Bronchial epithelial cell (primary cell): ENCODE measurements at regions not wholly inside any gene's neighbourhood (a gene's known extent, or its start where the extent isn't known, plus 50 kb on each side); places are given as distances from the start of the nearest gene placed in this dataset.

Source experiments
- DNase-seq: peaks from one replicate; pipeline ENCODE4 v3.0.0-alpha.2; 2010; ENCODE audit warnings: low read depth
- FAIRE-seq: peaks from 2 replicates; lab custom pipeline; 2011; peaks lifted over from hg19 to GRCh38; lab: Jason Lieb, UNC
- H3K27me3 ChIP-seq: 2 replicates; pipeline ENCODE4 v1.5.1; 2011; ENCODE audit warnings: low read length; ENCODE audit not compliant: control insufficient read depth, insufficient read depth
- H3K36me3 ChIP-seq: 2 replicates; pipeline ENCODE4 v1.5.1; 2011; ENCODE audit warnings: low read length; ENCODE audit not compliant: control insufficient read depth, insufficient read depth
- H3K4me3 ChIP-seq: 2 replicates; pipeline ENCODE4 v1.5.1; 2011; ENCODE audit warnings: mild to moderate bottlenecking, low read depth, low read length, control low read depth
- TF ChIP-seq, protein P1 (sequence below): IDR thresholded peaks from 2 replicates; pipeline ENCODE4 v1.5.1; 2011; ENCODE audit warnings: mild to moderate bottlenecking, moderate library complexity, low read length, control low read depth, inconsistent platforms; ENCODE audit not compliant: insufficient read depth, severe bottlenecking

DNA sequence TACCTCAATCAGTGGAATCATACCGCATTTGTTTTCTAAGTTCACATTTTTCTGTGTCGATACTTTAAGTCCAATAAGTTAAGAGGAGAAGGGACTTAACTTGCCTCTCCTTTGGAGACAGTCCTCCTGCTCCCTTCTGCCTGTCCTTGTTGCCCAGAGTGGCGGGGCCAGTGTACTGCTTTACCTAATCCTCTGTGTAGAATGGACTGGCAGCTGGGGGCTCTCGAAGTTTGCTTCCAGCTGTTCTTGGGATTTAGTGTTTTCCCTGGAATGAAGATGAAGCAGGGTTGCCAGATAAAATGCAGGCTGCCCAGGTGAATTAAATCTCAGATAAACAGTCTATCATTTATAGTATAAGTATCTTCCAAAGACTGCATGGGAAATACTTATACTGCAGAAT is 287.6 kb upstream of the C2CD4B start:
- TF ChIP-seq, protein P1, sequence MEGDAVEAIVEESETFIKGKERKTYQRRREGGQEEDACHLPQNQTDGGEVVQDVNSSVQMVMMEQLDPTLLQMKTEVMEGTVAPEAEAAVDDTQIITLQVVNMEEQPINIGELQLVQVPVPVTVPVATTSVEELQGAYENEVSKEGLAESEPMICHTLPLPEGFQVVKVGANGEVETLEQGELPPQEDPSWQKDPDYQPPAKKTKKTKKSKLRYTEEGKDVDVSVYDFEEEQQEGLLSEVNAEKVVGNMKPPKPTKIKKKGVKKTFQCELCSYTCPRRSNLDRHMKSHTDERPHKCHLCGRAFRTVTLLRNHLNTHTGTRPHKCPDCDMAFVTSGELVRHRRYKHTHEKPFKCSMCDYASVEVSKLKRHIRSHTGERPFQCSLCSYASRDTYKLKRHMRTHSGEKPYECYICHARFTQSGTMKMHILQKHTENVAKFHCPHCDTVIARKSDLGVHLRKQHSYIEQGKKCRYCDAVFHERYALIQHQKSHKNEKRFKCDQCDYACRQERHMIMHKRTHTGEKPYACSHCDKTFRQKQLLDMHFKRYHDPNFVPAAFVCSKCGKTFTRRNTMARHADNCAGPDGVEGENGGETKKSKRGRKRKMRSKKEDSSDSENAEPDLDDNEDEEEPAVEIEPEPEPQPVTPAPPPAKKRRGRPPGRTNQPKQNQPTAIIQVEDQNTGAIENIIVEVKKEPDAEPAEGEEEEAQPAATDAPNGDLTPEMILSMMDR = no peak
- Histone ChIP-seq H3K4me3 (no peak overlapping the region), H3K36me3 (no peaks in the 10 kb centered on the region), H3K27me3 (peaks cover 42% of the 10 kb centered on the region)
- DNase-seq (no peak), FAIRE-seq (no peak)

DNA sequence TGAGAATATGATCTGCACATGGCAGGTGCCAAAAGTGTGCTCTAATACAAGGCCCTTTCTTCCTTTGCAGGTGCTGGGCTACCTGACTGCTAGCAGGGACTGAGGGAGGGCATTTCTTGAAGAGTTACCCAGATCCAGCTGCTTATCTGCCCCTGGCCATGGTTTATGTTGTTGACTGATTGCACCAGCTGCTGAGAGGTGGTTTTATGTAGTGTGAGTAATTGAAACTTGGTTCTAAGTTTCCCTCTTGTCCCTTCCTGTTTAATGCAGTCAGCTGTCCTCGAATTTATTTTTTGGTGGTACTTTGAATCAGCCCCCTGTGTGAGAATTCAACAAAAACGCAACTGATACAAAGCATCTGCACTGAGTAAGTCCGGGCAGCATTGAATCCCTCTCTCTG is 288.3 kb upstream of the C2CD4B start:
- peak; percentile 32 for DNase-seq
- Histone ChIP-seq H3K4me3 (no peak overlapping the region), H3K36me3 (no peaks in the 10 kb centered on the region), H3K27me3 (peaks cover 40% of the 10 kb centered on the region)
- FAIRE-seq = peak; percentile 58
- TF ChIP-seq, protein P1 = no peak

DNA sequence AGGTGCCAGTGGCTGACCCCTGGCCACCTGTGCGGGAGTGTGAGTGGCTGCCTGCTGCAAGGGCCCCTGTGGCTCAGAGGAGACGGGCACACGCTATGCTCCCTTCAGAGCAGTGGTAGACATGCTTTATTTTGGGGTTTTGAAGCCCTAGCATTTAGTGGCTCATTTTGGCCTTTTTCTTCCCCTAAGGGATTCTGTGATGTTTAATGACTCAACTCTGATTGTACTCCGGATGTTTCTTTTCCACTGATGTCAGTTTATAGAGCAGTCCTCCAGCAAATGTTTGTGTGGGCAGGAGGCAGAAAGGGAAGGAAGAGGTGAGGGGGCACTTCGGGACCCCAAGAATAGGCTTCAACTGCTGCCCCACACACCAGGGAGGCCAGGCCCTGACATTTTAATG is 288.9 kb upstream of the C2CD4B start:
- H3K4me3 ChIP-seq = no peak overlapping the region
- no peak for FAIRE-seq
- TF ChIP-seq, protein P1 = no peak
- peak; percentile 66 for DNase-seq
- H3K36me3 ChIP-seq = no peaks in the 10 kb centered on the region
- peaks cover 42% of the 10 kb centered on the region for H3K27me3 ChIP-seq

DNA sequence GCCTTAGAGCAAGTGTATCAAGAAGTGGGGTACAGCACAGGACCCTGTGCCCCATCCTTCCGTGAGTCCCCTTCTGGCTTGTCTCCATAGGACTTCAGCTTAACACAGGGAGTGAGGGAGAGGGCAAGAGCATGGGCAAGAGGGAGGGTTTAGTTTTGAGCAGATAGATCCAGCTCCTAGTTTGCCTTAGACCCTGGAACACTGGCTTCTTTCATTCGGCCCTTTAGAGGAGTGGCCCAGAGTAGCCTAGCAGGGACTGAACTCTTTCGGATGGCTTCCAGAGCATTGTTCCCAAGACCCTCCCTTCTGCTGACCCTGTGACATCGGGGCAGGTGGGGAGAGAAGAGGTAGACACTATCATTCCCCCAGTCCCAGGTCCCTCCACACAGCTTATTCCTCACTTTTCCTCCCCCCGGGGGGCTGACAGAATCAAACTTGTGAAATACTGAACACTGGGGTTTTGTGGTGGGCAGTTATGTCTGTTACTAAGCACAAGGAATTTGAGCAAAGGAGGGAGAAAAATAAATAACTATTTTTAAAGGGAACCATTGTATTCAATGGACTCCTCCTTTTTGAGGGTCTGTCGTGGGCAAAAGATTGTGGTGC is 289.6 kb upstream of the C2CD4B start:
- H3K4me3 ChIP-seq = no peak overlapping the region
- peaks cover 37% of the 10 kb centered on the region for H3K27me3 ChIP-seq
- DNase-seq (no peak), FAIRE-seq (no peak)
- TF ChIP-seq, protein P1 = no peak
- H3K36me3 ChIP-seq = no peaks in the 10 kb centered on the region

DNA sequence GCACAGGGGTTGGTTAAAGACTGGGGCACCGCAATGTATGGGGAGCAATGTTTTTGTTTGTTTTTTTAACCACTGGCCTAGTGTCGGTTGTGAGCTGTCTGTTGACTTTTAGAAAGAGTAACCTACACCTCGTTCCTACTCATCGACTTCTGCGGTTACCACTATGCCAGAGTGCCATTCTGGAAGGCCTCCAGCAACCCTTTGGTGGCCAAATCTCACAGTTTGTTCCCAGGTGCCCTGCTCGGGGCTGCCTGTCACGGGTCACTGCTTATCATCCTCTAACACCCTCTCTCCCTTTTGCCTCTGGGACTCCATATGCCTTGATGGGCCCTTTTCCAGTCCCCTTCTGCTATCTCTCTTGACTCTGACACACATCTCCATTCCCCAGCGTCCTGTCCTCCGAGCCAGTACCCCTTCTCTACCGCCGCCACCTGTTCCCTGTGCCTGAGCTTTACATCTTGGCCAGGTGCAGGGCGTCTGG is 290.4 kb upstream of the C2CD4B start:
- H3K27me3 ChIP-seq = peaks cover 34% of the 10 kb centered on the region
- FAIRE-seq (no peak), DNase-seq (peak; percentile 63)
- no peaks in the 10 kb centered on the region for H3K36me3 ChIP-seq
- H3K4me3 ChIP-seq = no peak overlapping the region
- TF ChIP-seq, protein P1 = no peak
